Left kidney (tissue), 1 donor: ENCODE measurements at regions not wholly inside any gene's neighbourhood (a gene's known extent, or its start where the extent isn't known, plus 50 kb on each side); places are given as distances from the start of the nearest gene placed in this dataset.
A peak's percentile ranks its signal among the peaks of the same experiment; 100 is the strongest.

Experiments
- DNase-seq: peaks from one replicate; pipeline ENCODE4 v3.0.0-alpha.2; 2013

- DNase-seq: no peak
Observed at GRCh38 chr1:208298593-208299269, 54.5 kb upstream of the PLXNA2 start.

DNA sequence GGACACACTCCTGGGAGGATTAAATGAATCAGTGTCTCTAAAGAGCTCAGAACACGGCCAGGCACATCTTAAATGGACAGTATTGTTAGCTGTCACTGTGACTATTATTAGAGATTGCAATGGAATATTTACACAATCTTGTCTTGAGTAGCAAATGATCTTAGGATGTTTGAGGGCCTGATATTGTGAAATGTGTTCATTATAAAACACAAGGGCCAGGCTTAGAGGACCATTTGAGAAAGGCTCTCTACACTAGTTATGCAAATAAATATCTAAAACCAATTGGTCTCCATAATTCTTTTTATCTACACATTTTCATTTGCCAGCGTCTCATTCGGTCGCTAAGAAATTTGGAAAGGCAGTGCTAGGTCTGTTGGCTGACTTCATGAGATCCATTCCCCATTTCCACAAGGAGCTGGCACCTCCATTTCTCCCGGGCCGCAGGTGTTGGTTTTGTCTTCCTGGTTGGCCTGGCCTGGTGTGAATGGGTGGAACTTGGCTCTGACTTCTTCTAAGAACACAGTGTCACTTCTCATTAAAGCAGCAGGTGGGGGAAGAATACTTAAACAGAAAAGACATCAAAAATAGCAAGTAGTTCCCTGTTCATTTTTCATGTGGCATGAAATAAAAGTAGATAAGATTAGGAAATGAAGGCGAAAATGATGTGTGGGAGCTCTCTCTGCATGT, 56.0 kb upstream of the PLXNA2 start:
- DNase-seq: no peak

DNA sequence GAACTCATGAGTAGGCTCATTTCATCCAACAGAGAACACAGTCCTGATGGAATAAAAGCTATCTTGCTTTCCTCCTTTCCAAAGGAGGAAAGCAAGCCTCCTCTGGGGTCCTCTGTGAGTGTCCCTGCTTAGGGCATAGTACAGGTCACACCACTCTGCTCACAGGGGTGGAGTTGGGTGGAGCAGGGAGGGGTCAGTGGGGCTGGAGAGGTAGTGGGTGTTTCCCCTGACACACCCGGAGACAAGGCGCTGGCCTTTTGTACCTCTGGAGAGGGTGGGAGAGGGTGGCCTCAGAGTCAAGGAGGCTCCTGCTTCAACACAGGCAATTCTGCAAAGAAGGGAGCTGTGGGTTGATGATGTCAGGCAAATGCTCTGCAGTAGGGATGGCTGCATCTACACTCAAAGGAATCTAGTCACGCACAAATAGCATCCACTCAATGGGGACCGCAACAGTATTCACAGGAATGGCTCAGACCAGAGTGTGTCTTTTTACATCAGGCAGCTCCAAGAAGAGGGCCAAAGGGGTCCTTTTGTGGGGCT, 58.6 kb upstream of the PLXNA2 start:
- no peak for DNase-seq

DNA sequence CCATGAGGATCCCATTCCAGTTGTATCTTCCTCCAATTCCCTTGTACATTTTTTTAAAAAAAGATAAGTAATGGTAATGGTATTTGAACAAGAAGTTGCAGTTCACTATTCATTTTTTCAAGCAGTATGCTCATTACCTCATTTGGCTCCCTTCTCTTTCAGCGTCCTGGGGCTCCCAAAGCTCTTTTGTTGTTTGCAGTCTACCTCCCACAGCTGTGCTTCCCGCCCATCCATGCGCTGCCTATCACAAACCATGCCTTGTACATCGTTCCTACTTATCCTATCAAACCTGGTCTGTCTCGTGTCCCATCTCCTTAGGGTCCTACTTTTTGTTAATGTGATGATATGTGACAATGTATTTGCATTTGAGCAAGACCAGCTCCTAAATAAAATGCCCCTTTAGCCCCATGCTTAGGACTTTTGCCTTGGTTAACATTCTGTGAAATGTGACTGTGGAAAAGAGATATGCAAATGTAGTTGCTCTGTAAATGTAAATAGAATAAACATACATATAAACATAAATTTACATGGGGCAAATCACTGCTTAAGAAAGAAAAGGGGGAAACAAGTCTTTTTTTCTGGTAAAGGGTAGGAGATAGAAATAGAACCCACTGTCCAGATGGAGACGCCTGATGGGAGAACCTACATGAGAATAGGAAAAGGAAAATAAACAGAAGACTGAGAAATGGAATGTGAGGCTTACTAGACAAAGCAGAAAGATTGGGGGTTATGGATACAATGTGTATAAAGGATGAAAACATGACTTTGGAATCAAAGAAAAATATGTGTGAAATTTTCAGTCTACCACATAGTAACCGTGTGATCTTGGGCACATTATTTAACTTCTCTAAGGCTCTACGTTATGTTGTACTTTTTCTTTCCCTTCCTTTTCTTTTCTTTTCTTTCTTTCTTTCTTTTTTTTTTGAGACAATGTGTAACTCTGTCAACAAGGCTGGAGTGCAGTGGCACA, 59.8 kb upstream of the PLXNA2 start:
- no peak for DNase-seq

GRCh38 chr1:208308221-208308620, 64.0 kb upstream of the PLXNA2 start:
- no peak for DNase-seq

GRCh38 chr1:208309771-208310170, 65.6 kb upstream of the PLXNA2 start:
- no peak for DNase-seq

DNA sequence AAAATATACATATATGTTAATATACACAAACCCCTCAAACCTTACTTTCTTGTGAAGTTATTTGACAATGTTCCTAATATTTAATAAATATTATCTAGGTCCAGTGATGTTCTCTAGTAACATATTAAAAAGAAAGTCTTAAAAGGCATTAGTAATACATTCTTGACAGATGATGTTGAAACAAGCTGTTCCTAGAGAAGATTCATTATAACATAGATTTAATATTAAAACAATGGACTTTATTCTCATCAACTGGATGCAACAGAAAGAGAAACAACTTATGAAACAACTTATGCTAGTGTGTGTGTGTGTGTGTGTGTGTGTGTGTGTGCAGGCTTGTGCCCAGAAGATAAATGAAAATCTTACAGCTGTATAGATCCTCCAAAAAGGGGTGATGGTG, 68.5 kb upstream of the PLXNA2 start:
- no peak for DNase-seq

- DNase-seq: no peak
Observed at GRCh38 chr1:208314431-208314830, 70.2 kb upstream of the PLXNA2 start.

DNA sequence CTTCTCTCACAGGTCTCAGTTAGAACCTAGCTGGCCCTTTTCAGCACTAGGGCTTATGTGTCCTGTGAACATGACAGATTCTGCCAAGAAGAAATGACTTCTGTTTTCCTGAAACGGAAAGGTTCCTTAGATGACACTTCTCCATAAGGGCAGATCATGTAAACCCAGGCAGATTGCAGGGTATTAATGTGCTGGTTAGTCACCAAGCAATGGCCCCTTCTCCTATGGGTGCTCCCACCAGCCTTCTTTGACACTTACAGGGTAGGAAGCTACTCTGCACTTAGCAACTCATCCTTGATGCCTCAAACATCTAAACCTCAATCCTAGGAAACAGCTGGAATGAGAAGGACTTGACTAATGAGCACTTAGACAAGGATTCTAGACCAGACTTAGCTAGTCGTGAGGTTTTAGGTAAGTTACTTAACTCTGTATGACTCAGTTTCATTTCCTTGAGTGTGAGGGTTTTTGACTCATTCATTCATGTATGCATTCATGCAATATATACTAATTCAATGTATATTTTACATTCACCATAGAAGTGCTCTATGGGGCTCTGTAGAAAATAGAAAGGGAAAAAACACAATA, 74.1 kb upstream of the PLXNA2 start:
- no peak for DNase-seq

- no peak for DNase-seq
Observed at GRCh38 chr1:208324005-208324404, 79.8 kb upstream of the PLXNA2 start.

DNA sequence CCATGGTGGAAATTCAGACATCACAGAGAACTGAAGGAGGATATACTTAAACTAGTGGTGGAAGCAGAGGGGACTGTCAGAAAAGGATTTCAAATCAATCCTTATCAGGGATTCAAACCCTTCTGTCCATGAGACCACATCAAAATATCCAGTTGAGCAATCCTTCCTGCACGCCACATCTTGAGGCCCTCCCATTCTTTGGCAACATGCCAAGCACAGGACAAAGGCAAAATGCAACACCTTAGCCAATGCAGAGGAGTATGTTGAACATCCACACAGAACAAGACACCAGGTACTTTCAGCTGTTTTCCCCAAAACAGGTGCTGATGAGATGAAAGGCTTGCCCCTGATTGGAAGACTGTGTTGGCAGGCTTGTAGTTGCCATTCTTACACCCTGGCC, 81.8 kb upstream of the PLXNA2 start:
- DNase-seq: no peak

DNA sequence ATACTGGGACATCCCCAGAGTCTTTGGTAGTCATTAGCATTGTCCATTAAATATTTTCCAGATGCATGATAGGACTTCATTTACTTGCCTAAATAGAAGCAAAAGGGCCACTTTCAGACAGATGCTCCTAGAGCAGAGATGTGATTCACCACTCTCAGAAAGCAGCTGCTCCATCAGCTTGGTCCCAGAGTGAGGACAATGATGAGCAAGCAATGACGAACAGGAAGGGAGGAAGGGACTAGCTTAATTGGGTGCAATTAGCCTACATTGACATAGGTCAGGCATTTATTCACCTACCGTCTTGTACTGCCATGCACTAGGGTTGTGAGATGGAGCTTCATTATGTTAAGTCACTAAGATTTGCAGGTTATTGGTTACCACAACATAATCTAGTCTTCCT, 85.1 kb upstream of the PLXNA2 start:
- no peak for DNase-seq

GRCh38 chr1:208332036-208332773, 88.0 kb upstream of the PLXNA2 start:
- no peak for DNase-seq

- DNase-seq: peak; percentile 46
Observed at GRCh38 chr1:208332774-208333126, 88.6 kb upstream of the PLXNA2 start.

- DNase-seq: no peak
Observed at GRCh38 chr1:208333676-208334075, 89.5 kb upstream of the PLXNA2 start.

DNA sequence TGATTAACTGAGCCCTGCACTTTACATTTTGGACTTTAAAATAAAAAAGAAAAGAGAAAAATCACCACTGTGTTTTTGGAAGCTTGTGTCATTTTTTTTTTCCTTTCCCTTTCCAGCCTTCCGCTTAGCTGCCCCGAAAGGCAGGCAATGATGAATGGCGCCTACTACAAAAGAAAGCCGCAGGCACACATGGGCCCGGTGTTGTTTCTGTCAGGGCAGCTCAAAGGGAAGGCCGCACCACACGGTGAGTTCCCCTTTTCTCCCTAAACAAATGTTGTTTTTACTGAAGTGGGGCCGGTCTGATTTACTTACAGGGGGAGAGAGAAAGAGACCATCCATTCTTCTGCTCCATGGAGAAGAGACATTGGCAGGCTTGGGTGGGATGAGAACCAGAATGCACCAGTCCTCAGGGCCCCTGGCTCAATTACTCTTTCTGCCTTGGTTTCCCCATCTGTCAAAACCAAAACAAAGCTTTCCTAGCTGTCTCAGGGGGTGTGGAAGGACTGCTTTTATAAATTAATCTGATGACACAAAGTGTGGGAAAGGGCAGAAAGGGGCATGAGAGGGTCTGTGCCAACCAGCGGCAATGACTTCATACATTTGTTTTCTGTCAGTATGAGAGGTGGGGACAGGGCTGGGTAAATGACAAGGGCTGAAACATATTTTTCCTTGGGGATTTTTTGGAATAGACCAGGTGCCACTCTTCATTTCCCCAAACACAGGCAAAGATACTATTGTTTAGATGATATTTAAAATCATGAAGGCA, 91.4 kb upstream of the PLXNA2 start:
- no peak for DNase-seq

DNA sequence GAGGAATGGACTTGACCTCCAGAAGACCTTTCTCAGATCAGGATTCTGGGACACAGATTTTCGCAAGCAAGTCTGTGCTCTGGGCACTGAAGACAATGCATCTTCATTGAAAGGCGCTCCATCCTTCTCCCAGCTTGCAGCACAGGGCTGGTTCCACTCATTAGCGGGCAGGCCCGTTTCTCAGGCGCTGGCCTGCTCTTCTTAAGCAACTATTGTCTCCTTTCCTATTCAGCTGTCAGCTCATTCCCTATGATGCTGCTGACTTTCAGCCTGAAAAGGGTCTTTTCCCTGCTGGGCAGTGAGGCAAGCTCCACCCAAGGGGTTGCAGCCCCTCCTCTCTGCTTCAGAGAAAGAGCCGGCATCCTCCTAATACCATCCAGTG, 91.9 kb upstream of the PLXNA2 start:
- DNase-seq: no peak

- DNase-seq: no peak
Observed at GRCh38 chr1:208339911-208340310, 95.7 kb upstream of the PLXNA2 start.

DNA sequence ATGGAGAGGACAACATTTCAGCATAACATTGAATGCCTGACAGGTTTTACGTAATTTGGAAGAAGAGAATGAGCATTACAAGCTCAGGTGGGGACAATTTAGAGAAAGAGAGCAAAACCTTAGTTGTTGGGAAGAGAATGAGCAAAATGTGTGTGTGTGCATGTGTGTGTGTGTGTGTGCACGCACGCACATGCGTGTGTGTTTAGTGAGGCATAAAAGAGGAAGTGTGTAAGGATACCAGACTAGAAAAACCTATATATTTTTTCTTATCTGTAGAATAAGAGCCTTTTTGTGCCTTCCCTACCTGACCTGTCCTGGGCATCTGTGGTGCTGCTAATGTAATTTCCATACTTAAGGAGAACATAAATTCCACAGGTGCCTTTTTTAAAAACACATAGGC, 99.0 kb upstream of the PLXNA2 start:
- DNase-seq: no peak

- DNase-seq: peak; percentile 15
Observed at GRCh38 chr1:208344202-208344857, 100.1 kb upstream of the PLXNA2 start.
